Neural cell (in vitro differentiated cells): ENCODE measurements at regions not wholly inside any gene's neighbourhood (a gene's known extent, or its start where the extent isn't known, plus 50 kb on each side); places are given as distances from the start of the nearest gene placed in this dataset.

Source experiments
- CTCF ChIP-seq: fragments of 450-650 bp; IDR thresholded peaks from 2 replicates; pipeline ENCODE4 v1.5.1; 2014; ENCODE audit warnings: antibody characterized with exemption, mild to moderate bottlenecking, moderate library complexity; ENCODE audit not compliant: poor library complexity, severe bottlenecking
- EP300 ChIP-seq: fragments of 450-650 bp; conservative IDR thresholded peaks from 2 replicates; pipeline ENCODE4 v1.6.1; 2014; ENCODE audit warnings: antibody characterized with exemption, mild to moderate bottlenecking, moderate library complexity; ENCODE audit not compliant: poor library complexity, severe bottlenecking
- EZH2 ChIP-seq: fragments of 200-600, 300-800 bp; shearing (Covaris generic), sonication (generic); IDR thresholded peaks from 2 replicates; pipeline ENCODE4 v1.6.1; 2014; ENCODE audit warnings: antibody characterized with exemption, low read length, borderline replicate concordance, mild to moderate bottlenecking; ENCODE audit not compliant: insufficient read depth, poor library complexity, severe bottlenecking
- POLR2AphosphoS5 ChIP-seq: IDR thresholded peaks from 2 replicates; pipeline ENCODE4 v1.6.1; 2012
- RAD21 ChIP-seq: fragments of 450-650 bp; conservative IDR thresholded peaks from 2 replicates; pipeline ENCODE4 v1.6.1; 2014; ENCODE audit warnings: antibody characterized with exemption, mild to moderate bottlenecking, moderate library complexity
- SMC3 ChIP-seq: fragments of 450-650 bp; conservative IDR thresholded peaks from 2 replicates; pipeline ENCODE4 v1.6.1; 2014; ENCODE audit warnings: antibody characterized with exemption, mild to moderate bottlenecking, moderate library complexity; ENCODE audit not compliant: poor library complexity

- TF ChIP-seq CTCF: no peak
- TF ChIP-seq SMC3: no peak
- TF ChIP-seq EZH2: no peak
- no peak for TF ChIP-seq POLR2AphosphoS5
- TF ChIP-seq RAD21: no peak
- TF ChIP-seq EP300: no peak
Measured at GRCh38 chr11:82003671-82004515, 729.8 kb downstream of the FAM181B start.
